GM12874 (cell line): ENCODE measurements at regions not wholly inside any gene's neighbourhood (a gene's known extent, or its start where the extent isn't known, plus 50 kb on each side); places are given as distances from the start of the nearest gene placed in this dataset.

ENCODE experiments used
- TF ChIP-seq, protein P1 (sequence below): IDR thresholded peaks from 2 replicates; pipeline ENCODE4 v1.5.1; 2011; ENCODE audit warnings: low read depth, mild to moderate bottlenecking, control low read depth, low read length, moderate library complexity; ENCODE audit not compliant: insufficient read depth

DNA sequence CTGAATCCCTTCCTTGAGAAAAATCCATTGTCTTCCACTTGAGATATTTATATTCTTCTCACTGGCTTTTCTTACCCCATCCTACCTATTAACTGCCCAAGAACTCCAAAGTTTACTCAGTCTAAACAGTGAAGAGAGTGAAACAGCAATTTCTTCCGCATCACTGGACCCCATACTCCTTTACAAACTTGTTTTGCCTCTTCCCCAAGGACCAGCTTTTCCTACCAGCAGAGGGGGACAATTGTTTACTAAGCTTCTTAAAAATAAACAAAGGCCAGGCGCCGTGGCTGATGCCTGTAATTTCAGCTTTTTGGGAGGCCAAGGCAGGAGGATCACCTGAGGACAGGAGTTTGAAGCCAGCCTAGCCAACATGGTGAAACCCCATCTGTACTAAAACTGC, 52.0 kb downstream of the LRATD1 start:
- TF ChIP-seq, protein P1, sequence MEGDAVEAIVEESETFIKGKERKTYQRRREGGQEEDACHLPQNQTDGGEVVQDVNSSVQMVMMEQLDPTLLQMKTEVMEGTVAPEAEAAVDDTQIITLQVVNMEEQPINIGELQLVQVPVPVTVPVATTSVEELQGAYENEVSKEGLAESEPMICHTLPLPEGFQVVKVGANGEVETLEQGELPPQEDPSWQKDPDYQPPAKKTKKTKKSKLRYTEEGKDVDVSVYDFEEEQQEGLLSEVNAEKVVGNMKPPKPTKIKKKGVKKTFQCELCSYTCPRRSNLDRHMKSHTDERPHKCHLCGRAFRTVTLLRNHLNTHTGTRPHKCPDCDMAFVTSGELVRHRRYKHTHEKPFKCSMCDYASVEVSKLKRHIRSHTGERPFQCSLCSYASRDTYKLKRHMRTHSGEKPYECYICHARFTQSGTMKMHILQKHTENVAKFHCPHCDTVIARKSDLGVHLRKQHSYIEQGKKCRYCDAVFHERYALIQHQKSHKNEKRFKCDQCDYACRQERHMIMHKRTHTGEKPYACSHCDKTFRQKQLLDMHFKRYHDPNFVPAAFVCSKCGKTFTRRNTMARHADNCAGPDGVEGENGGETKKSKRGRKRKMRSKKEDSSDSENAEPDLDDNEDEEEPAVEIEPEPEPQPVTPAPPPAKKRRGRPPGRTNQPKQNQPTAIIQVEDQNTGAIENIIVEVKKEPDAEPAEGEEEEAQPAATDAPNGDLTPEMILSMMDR, result no peak

DNA sequence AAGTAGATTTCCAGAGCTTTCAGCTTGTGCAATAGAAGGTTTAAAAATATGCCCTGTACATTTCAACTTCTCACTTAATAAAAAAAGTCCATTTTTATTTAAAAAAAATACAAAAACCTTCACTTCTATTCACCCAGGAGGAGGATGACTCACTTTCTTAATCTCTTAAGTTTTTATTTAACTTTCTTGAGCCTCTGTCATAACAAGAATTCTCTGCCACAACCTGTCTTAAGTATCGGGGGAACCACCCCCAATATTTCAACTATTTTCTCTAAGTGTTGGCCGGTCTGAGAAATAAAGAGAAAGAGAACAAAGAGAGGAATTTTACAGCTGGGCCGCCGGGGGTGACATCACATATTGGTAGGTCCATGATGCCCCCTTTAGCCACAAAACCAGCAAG, 58.4 kb downstream of the LRATD1 start:
- TF ChIP-seq, protein P1, result no peak

DNA sequence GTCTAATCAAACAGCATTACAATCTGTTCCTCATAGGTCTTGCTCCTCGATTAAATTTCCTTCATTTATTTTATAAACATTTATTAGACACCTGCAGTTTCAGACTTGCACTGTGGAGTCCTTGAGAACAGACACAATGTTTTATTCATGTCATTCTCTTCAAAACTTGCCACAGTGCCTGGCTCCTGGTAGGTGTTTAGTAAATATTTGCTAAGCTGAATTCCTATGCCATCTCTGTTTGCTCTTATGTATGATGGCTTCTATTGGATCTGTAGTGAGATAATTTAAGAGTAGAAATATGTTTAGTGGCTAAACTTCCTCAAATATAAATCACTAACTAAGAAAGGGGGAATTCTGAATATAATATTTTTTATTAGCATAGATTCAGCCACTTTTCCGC, 61.4 kb downstream of the LRATD1 start:
- TF ChIP-seq, protein P1, result no peak

DNA sequence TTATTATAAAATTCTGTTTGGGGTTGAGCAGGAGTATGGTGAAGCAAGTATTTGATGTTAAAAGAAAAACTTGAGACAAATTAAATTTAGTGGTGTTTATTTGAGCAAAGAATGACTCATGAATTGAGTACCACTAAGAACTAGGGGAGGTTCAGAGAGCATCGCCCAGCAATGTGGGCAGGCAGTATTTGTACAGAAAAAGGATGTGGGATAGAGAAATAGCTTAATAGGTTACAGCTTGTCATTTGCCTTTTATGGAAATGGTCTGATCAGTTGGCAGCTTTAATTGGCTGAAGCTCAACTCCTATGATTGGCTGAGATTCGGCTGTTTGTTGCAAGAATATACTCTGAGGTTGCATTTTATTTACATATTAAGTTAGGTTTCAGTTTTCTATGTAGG, 68.2 kb downstream of the LRATD1 start:
- TF ChIP-seq, protein P1, result no peak

DNA sequence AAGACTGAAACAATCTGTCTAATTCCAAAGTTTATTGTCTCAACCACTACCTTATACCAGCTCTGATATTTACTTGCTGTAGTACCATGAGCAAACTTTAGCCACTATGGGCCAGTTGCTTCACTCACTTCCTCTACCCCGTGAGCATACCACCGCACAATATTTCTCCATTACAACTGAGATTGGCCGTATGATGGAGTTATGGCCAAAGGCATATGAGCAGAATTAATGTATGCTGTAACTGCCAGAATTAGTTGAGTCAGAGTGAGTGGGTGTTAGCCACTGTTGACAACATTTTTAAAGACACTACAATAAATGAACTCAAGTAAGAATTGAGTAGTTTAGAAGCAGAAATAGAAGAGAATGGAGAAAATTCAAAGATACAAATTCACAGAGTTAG, 69.7 kb downstream of the LRATD1 start:
- TF ChIP-seq, protein P1, result no peak

DNA sequence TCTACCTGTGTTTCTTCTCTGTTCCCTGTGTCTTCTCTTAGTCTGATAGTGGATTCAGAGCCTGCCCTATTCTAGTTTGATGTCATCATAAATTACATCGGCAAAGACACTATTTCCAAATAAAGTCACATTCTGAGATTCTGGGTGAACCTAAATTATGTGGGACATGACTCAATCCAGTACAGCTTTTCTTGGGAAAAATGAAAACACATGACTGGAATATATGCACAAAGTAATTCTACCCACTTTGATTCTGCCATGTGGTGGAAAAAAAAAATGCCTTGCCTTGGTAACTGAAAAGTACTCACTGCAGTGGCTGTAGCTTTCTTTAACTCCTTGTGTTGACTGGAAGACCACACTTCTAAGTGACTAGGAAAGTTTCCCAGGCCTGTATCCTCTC, 73.7 kb downstream of the LRATD1 start:
- TF ChIP-seq, protein P1, result no peak

DNA sequence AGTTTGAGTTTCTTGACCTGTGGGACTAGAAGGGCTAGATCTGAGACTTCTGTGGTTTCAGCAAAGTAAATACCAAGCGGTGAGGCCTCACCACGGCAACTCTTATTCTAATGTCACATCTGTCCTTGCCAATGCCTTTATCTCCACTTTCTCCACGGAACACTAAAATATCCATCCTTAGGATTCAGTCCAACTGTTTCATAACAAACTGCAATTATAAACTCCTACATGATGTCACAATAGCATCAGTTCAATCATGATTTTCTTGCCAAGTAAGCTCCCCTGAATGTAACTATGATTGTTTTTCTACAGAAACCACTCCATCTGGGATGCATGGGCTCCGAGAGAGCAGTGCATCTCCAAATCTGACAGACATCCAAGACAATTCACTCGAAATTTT, 79.6 kb downstream of the LRATD1 start:
- TF ChIP-seq, protein P1, result no peak

DNA sequence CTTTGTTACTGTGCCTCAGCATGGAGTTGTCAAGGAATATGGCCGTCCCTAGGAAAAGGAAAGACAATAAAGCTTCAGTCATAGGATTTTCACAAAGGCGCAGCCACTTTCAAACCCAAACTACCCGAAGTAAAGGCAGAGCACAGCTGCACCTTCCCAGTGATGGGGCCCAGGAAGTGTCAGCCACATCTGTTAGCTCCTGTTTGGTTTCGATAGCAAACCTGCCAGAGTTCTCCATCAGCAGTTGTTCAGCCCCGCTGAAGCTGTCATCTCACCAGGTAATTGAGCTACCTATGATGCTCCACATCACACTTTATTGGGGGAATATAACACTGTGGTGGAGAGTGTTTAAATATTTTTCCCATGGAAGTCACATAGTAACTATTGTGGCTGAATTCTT, 80.7 kb downstream of the LRATD1 start:
- TF ChIP-seq, protein P1, result no peak
